Panc1 (cell line): ENCODE measurements at regions not wholly inside any gene's neighbourhood (a gene's known extent, or its start where the extent isn't known, plus 50 kb on each side); places are given as distances from the start of the nearest gene placed in this dataset.

Experiments used
- ATAC-seq: fragments of 200-7000 bp; cut with Tn5 transposase; 2 replicates; pipeline ENCODE4 v1.9.1; 2020; ENCODE audit warnings: mild to moderate bottlenecking, moderate library complexity
- BruUV-seq: library from RNA; stranded (reverse); fragments of 400-500 nt; replicated peaks from 2 replicates; lab custom pipeline; 2021; lab: Mats Ljungman, UMichigan
- CTCF ChIA-PET: fragments of 300-600 bp; sonication (Branson Sonifier 250); formaldehyde crosslinking; loops from one replicate; lab custom pipeline; 2022; ENCODE audit warnings: antibody characterized with exemption; lab: Charles Lee
- POLR2A ChIA-PET: fragments of 300-600 bp; sonication (Branson Sonifier 250); formaldehyde crosslinking; loops from one replicate; lab custom pipeline; 2022; ENCODE audit warnings: antibody characterized with exemption; lab: Charles Lee
- DNase-seq: peaks from one replicate; pipeline ENCODE4 v3.0.0-alpha.2; 2010; ENCODE audit warnings: low read depth, low spot score
- H3K27ac ChIP-seq: 2 replicates; pipeline ENCODE4 v1.5.1; 2011; ENCODE audit warnings: mild to moderate bottlenecking, low read length, inconsistent platforms
- H3K27me3 ChIP-seq: fragments of 200-500 bp; sonication (Bioruptor generic); 2 replicates; pipeline ENCODE4 v1.6.0; 2014; ENCODE audit warnings: low read length, inconsistent platforms; ENCODE audit not compliant: control insufficient read depth, insufficient read depth
- H3K36me3 ChIP-seq: fragments of 200-500 bp; sonication (Bioruptor generic); 2 replicates; pipeline ENCODE4 v1.5.1; 2014; ENCODE audit warnings: inconsistent platforms, mild to moderate bottlenecking, low read length, moderate library complexity; ENCODE audit not compliant: control insufficient read depth, insufficient read depth
- H3K4me1 ChIP-seq: 2 replicates; pipeline ENCODE4 v1.5.1; 2011; ENCODE audit warnings: inconsistent platforms, mild to moderate bottlenecking, low read length, moderate library complexity; ENCODE audit not compliant: control insufficient read depth, insufficient read depth
- H3K4me3 ChIP-seq, 2 experiments: 2 replicates each; pipeline ENCODE4 v1.5.1; 2011 to 2012; ENCODE audit warnings: low read depth in 2 of 2, low read length in 2 of 2, mild to moderate bottlenecking in 2 of 2, inconsistent platforms in 1 of 2, moderate library complexity in 1 of 2
- H3K9me3 ChIP-seq: fragments of 200-500 bp; sonication (Bioruptor generic); 2 replicates; pipeline ENCODE4 v1.5.1; 2014; ENCODE audit warnings: low read depth, mild to moderate bottlenecking, inconsistent platforms, low read length, moderate library complexity; ENCODE audit not compliant: control insufficient read depth, insufficient read depth
- POLR2AphosphoS5 ChIP-seq: IDR thresholded peaks from 2 replicates; pipeline ENCODE4 v1.6.1; 2012; ENCODE audit warnings: mild to moderate bottlenecking, low read depth, low read length, moderate library complexity
- SIN3A ChIP-seq: IDR thresholded peaks from 2 replicates; pipeline ENCODE4 v1.6.1; 2012; ENCODE audit warnings: low read depth, mild to moderate bottlenecking, low read length, moderate library complexity, borderline replicate concordance; ENCODE audit not compliant: insufficient read depth
- TCF7L2 ChIP-seq: IDR thresholded peaks from 2 replicates; pipeline ENCODE4 v1.6.1; 2011; ENCODE audit warnings: mild to moderate bottlenecking, low read depth, low read length, inconsistent platforms
- in situ Hi-C: cut with HindIII; loops from 2 replicates; pipeline ENCODE4 v1.10.0; 2016; ENCODE audit warnings: low sequenced_read_pairs, low pct_unique_long_range_greater_than_20kb
- intact Hi-C: fragments of 100-400 bp; cut with micrococcal nuclease; formaldehyde crosslinking; loops from one replicate; pipeline ENCODE4 v1.10.0; 2022; ENCODE audit not compliant: unreplicated experiment
- TF ChIP-seq, protein P1 (sequence below): fragments of 450-650 bp; IDR thresholded peaks from 2 replicates; pipeline ENCODE4 v1.5.1; 2017; ENCODE audit warnings: mild to moderate bottlenecking
- TF ChIP-seq, protein P2 (sequence below), 2 experiments: IDR thresholded peaks; 2 replicates each; pipeline ENCODE4 v1.6.1; 2011 to 2012; ENCODE audit warnings: low read depth in 2 of 2, control low read depth in 1 of 2, low read length in 1 of 2, mild to moderate bottlenecking in 1 of 2, moderate library complexity in 1 of 2; ENCODE audit not compliant: insufficient read depth in 1 of 2

DNA sequence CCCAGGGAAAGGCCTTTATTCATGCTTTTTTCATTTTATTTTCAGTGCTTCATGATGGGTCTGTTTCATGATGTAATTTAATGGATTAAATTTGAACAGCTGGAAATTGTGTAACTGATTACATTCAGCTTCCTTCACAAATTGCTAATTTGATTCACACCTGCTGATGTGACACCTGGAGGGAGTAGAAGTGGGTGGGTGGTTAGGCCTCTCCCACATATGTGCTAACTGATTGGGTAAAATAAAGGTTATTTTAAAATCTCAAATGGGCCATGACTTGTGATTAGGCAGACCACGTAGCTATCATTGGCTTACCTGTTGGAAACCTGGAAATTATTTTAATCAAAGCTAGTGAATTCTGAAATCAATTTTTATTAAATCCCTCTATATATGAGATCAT lies 142.1 kb downstream of the GXYLT1 start:
- in situ Hi-C loops (no loop called here), intact Hi-C loops (no loop called here)
- ChIA-PET CTCF (no interaction called here), POLR2A (no interaction called here)
- no peak for DNase-seq
- peaks cover 5% of the 10 kb centered on the region; the same call in 1 of the 2 replicates for H3K27me3 ChIP-seq
- no peaks in the 10 kb centered on the region for H3K36me3 ChIP-seq
- TF ChIP-seq POLR2AphosphoS5 (no peak), TCF7L2 (no peak), SIN3A (no peak)
- TF ChIP-seq, protein P1, sequence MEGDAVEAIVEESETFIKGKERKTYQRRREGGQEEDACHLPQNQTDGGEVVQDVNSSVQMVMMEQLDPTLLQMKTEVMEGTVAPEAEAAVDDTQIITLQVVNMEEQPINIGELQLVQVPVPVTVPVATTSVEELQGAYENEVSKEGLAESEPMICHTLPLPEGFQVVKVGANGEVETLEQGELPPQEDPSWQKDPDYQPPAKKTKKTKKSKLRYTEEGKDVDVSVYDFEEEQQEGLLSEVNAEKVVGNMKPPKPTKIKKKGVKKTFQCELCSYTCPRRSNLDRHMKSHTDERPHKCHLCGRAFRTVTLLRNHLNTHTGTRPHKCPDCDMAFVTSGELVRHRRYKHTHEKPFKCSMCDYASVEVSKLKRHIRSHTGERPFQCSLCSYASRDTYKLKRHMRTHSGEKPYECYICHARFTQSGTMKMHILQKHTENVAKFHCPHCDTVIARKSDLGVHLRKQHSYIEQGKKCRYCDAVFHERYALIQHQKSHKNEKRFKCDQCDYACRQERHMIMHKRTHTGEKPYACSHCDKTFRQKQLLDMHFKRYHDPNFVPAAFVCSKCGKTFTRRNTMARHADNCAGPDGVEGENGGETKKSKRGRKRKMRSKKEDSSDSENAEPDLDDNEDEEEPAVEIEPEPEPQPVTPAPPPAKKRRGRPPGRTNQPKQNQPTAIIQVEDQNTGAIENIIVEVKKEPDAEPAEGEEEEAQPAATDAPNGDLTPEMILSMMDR, result no peak
- TF ChIP-seq, protein P2, sequence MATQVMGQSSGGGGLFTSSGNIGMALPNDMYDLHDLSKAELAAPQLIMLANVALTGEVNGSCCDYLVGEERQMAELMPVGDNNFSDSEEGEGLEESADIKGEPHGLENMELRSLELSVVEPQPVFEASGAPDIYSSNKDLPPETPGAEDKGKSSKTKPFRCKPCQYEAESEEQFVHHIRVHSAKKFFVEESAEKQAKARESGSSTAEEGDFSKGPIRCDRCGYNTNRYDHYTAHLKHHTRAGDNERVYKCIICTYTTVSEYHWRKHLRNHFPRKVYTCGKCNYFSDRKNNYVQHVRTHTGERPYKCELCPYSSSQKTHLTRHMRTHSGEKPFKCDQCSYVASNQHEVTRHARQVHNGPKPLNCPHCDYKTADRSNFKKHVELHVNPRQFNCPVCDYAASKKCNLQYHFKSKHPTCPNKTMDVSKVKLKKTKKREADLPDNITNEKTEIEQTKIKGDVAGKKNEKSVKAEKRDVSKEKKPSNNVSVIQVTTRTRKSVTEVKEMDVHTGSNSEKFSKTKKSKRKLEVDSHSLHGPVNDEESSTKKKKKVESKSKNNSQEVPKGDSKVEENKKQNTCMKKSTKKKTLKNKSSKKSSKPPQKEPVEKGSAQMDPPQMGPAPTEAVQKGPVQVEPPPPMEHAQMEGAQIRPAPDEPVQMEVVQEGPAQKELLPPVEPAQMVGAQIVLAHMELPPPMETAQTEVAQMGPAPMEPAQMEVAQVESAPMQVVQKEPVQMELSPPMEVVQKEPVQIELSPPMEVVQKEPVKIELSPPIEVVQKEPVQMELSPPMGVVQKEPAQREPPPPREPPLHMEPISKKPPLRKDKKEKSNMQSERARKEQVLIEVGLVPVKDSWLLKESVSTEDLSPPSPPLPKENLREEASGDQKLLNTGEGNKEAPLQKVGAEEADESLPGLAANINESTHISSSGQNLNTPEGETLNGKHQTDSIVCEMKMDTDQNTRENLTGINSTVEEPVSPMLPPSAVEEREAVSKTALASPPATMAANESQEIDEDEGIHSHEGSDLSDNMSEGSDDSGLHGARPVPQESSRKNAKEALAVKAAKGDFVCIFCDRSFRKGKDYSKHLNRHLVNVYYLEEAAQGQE (IDR thresholded peaks at IDR 0.05; ENCODE audit: insufficient read depth in 1 of 2, low read depth in 2 of 2, low read length in 1 of 2), result no peak
- H3K4me1 ChIP-seq, result no peaks in the 10 kb centered on the region
- ATAC-seq, result no peak
- no peak overlapping the region for H3K4me3 ChIP-seq
- H3K9me3 ChIP-seq, result no peaks in the 10 kb centered on the region
- H3K27ac ChIP-seq, result no peak overlapping the region
- no TSS peak for BruUV-seq

DNA sequence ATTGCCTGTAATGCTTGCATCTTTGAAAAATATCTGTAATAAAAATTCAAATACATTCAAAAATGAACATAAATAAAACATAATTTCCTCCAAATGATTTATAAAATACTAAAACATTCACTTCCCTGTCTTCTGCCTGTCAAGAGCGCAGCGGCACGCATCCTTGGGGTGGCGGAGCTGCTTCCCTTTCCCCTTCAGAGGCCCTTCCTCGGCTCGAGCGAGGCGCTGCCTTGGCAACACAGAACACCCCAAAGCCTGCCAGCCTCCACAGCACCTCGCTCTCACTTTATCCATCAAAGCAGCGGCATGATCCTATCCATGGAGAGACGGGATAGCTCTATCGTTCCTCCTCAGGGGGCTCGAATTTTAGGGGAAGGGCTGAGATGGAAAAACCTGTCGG lies 146.2 kb downstream of the GXYLT1 start:
- no TSS peak for BruUV-seq
- in situ Hi-C loops (no loop called here), intact Hi-C loops (no loop called here)
- Histone ChIP-seq H3K27me3 (peaks cover 7% of the 10 kb centered on the region), H3K27ac (no peak overlapping the region), H3K9me3 (no peaks in the 10 kb centered on the region), H3K36me3 (no peaks in the 10 kb centered on the region), H3K4me3 (no peak overlapping the region), H3K4me1 (no peaks in the 10 kb centered on the region)
- DNase-seq (no peak), ATAC-seq (no peak)
- TF ChIP-seq, protein P2 (IDR thresholded peaks at IDR 0.05; ENCODE audit: insufficient read depth in 1 of 2, low read depth in 2 of 2, low read length in 1 of 2), result no peak
- TF ChIP-seq POLR2AphosphoS5 (no peak), TCF7L2 (no peak), SIN3A (no peak)
- TF ChIP-seq, protein P1, result no peak
- ChIA-PET POLR2A (no interaction called here), CTCF (no interaction called here)
